Germinal center (tissue), 1 donor: ENCODE measurements at regions not wholly inside any gene's neighbourhood (a gene's known extent, or its start where the extent isn't known, plus 50 kb on each side); places are given as distances from the start of the nearest gene placed in this dataset.
"Not testable (repeated sequence)": the region's sequence is repeated elsewhere in the genome, so short reads cannot be mapped to it uniquely, and the experiment has no call there.

Source experiments
- DNase-seq: peaks from one replicate; pipeline ENCODE4 v3.0.0; 2012; ENCODE audit warnings: mixed read lengths, low spot score

DNA sequence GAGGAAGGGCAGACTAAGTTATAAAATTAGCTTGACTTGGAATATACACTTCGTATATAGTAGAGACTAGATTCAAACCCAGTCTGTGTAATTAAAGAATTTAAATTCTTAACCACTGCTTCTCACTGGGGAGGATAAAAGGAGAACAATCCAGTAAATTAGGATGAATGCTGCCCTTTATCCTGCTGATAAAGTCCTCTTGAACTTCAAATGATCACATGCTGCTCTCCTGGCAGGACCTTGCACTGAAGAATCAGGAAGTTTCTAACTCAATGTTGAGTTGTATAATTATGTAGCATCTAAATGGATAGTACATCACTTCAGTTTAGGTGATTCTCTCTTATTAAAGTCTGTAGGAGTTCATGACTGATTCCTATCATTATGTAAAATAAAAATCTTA lies 1179.7 kb downstream of the DSC3 start:
- DNase-seq = no peak

- DNase-seq = no peak
Measured at GRCh38 chr18:29855637-29856036, 1186.9 kb downstream of the DSC3 start.

DNA sequence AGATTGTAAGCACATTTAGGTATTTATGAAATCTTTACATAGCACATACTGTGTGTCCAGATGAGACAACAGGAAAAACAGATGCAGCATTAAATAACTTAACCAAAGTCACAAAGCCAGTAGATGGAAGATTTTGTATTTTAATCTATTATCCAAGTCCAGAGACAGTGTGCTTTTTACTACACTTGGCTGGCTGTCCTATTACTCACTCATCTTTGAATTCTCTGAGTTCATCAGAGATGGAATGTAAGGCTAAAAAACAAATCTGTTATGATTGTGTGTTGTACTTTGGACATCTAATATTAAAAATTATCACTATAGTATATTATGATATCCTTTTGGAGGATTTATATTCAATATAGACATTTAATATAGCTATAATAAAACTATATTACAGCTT lies 1189.4 kb downstream of the DSC3 start:
- no peak for DNase-seq

GRCh38 chr18:29849144-29849543 lies 1193.4 kb downstream of the DSC3 start:
- no peak for DNase-seq

DNA sequence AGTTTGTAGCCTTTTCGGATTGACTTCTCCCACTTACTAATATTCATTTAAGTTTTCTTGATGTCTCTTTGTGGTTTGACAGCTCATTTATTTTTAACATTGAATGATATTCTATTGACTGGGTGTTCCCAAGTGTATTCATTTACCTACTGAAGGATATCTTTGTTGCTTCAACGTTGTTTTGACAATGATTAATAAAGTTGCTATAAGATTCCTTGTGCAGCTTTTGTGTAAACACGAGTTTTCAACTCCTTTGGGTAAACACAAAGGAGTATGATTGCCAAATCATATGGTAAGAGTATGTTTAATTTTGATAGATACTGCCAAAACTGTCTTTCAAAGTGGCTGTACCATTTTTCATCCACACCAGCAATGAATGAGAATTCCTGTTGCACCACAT lies 1200.9 kb downstream of the DSC3 start:
- no peak for DNase-seq

- DNase-seq = no peak
Measured at GRCh38 chr18:29840089-29840488, 1202.5 kb downstream of the DSC3 start.

DNA sequence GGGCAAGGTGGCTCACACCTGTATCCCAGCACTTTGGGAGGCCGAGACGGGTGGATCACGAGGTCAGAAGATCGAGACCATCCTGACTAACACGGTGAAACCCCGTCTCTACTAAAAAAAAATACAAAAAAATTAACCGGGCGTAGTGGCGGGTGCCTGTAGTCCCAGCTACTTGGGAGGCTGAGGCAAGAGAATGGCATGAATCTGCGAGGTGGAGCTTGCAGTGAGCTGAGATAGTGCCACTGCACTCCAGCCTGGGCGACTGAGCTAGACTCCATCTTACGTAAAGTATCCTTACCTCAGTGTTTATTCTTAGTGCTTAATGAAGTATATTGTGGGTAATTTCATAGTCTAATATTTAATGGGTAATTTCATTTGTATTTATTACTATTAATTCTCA lies 1203.6 kb downstream of the DSC3 start:
- DNase-seq = not testable (repeated sequence)

DNA sequence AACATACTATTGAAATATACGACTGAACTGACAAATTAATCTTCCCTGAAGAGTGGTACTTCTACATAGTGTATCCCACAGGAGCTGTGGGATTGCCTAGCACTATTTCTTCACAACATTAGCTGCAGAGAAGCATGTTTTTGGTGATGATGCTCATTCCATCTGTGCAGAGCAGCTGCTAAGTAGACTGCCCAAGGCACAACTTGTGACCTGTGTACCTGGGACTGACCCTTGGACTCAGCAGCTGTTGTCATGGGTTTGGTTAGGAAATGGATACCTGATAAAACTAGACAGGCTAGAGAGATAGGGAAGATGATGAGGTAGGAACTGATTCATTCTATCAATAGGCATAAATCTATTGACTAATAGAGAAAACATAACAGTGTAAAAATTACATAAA lies 1204.0 kb downstream of the DSC3 start:
- no peak for DNase-seq

DNA sequence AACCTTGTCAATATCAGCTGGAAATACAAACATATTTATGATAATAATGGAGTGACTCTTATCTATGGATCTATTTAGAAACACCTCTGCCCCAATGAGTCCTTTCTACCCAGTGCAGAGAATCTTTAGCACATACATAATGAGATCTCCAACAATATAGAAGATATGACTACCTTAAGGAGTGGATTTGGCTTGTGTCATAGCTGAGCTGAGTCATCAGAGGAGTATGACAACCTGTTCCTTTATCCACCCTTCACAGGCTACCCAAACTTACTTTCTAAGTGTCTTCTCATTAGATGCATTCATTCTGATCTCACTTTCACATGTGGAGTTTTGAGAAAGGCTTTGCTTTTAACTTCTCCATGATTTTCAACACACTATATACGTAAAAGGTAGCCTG lies 1218.9 kb downstream of the DSC3 start:
- DNase-seq = no peak

DNA sequence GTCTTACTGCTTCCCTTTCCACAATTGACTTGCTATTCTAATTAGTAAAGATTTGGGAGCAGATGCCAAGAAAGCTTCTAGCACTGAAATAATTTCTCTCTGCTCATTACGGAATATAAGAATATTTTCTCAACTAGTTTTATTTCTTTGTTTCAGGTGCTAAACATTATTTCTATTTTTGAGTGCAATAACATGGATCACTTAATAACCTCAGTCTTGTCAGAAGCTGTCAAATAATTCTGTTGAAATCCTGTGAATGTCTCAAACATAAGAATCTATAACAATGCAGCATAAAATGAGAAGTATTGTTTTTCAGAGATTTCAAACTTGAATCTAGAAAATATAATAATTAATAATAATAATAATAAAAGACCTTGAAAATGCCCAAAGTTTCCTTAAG lies 1221.0 kb downstream of the DSC3 start:
- no peak for DNase-seq

GRCh38 chr18:29811519-29811918 lies 1231.0 kb downstream of the DSC3 start:
- DNase-seq = no peak

GRCh38 chr18:29780816-29781215 lies 1261.7 kb downstream of the DSC3 start:
- DNase-seq = no peak

- no peak for DNase-seq
Measured at GRCh38 chr18:29779096-29779495, 1263.4 kb downstream of the DSC3 start.

- DNase-seq = no peak
Measured at GRCh38 chr18:29753379-29753778, 1289.2 kb downstream of the DSC3 start.

- DNase-seq = no peak
Measured at GRCh38 chr18:29749704-29750103, 1292.8 kb downstream of the DSC3 start.

GRCh38 chr18:29741461-29741860 lies 1301.1 kb downstream of the DSC3 start:
- no peak for DNase-seq

GRCh38 chr18:29737620-29738019 lies 1304.9 kb downstream of the DSC3 start:
- no peak for DNase-seq

GRCh38 chr18:29737190-29737589 lies 1305.4 kb downstream of the DSC3 start:
- peak; percentile 2 for DNase-seq

DNA sequence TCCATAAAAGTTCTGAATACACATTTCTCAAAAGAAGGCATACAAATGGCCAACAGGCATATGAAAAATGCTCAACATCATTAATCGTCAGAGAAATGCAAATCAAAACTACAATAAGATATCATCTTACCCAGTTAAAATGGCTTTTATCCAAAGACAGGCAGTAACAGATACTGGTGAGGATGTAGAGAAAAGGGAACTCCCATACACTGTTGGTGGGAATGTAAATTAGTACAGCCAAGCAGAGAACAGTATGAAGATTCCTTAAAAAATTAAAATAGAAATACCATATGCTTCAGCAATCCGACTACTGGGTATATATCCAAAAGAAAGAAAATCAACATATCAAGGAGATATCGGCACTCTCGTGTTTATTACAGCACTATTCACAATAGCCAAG lies 1312.5 kb downstream of the DSC3 start:
- no peak for DNase-seq

DNA sequence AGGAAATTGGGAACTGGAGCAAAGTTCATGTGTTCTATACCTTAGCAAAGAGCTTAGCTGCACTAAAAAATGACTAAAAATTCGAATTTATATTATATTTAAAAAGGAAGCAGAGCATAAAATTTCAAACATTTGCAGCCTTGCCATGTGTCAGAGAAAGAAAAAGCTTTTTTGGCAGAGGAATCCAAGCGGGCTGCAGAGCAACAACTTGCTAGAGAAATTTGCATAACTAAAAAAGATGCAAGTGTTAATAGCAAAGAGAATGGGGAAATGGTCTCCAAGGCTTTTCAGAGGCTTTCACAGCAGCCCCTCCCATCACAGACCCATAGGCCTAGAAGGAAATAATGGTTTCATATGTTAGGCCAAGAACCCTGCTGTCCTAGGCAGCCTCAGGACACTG lies 1315.9 kb downstream of the DSC3 start:
- DNase-seq = no peak

- not testable (repeated sequence) for DNase-seq
Measured at GRCh38 chr18:29723486-29723885, 1319.1 kb downstream of the DSC3 start.

- DNase-seq = not testable (repeated sequence)
Measured at GRCh38 chr18:29715960-29716359, 1326.6 kb downstream of the DSC3 start.

DNA sequence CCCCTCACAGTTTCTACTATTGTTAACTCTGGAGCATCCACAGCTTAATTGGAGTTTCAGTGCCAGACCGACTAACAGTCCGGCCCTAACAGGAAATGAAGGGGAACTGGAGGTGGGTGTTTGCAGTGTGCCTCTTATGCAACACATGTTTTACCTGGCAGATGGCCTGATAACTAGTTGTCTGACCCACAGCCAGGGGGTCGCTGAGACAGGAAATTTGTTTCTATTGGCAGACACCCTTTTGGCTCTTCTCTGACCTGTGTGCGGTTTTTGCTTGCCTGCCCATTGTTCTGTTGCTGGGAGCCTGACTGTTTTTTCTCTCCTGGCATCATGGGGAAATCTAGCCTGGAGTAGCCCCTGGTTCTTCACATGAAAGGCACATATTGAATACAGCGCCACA lies 1329.8 kb downstream of the DSC3 start:
- DNase-seq = no peak

DNA sequence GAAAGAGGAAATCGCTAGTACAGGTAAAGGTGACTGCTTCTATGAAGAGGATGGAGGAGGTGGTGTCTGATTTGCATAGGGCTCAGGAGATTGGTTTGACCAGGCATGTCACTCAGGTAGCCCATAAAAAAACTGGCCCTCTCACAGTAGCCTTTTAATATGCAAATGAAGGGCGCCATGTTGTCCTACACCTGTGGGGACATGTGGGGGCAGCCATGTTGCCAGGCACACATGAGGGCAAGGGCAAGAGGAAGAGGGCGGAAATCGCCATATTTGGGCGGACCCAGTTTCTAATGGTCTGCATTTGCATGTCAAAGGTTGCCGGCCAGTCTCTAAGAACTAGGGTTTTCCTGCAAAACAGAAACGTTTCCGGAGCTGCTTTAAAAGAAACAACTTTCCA lies 1330.6 kb downstream of the DSC3 start:
- DNase-seq = no peak

- DNase-seq = no peak
Measured at GRCh38 chr18:29693334-29693733, 1349.2 kb downstream of the DSC3 start.
